WERI-Rb-1 (cell line): ENCODE measurements at regions not wholly inside any gene's neighbourhood (a gene's known extent, or its start where the extent isn't known, plus 50 kb on each side); places are given as distances from the start of the nearest gene placed in this dataset.
A peak's percentile ranks its signal among the peaks of the same experiment; 100 is the strongest.
"Not testable (repeated sequence)": the region's sequence is repeated elsewhere in the genome, so short reads cannot be mapped to it uniquely, and the experiment has no call there.

ENCODE experiments used
- DNase-seq: peaks from one replicate; pipeline ENCODE4 v3.0.0-alpha.2; 2020
- H3K27ac ChIP-seq: fragments of 250-450 bp; sonication (Bioruptor Pico); 2 replicates; pipeline ENCODE4 v1.5.1; 2020; ENCODE audit warnings: mild to moderate bottlenecking, moderate library complexity
- H3K27me3 ChIP-seq: fragments of 250-450 bp; sonication (Bioruptor Pico); 2 replicates; pipeline ENCODE4 v1.5.1; 2021; ENCODE audit warnings: mild to moderate bottlenecking, low read depth, moderate library complexity; ENCODE audit not compliant: insufficient read depth, severe bottlenecking
- H3K36me3 ChIP-seq: fragments of 250-450 bp; sonication (Bioruptor Pico); 2 replicates; pipeline ENCODE4 v1.5.1; 2020; ENCODE audit warnings: mild to moderate bottlenecking, moderate library complexity
- H3K4me3 ChIP-seq: 2 replicates; pipeline ENCODE4 v1.5.1; 2011; ENCODE audit warnings: low read depth, mild to moderate bottlenecking, control low read depth, low read length
- H3K9me3 ChIP-seq: fragments of 250-450 bp; sonication (Bioruptor Pico); 2 replicates; pipeline ENCODE4 v1.5.1; 2021; ENCODE audit warnings: mild to moderate bottlenecking, moderate library complexity; ENCODE audit not compliant: severe bottlenecking
- CTCF ChIP-seq: IDR thresholded peaks from 2 replicates; pipeline ENCODE4 v1.5.1; 2011; ENCODE audit warnings: low read depth, mild to moderate bottlenecking, control low read depth, inconsistent platforms, low read length

- not testable (repeated sequence) for H3K36me3 ChIP-seq, H3K27ac ChIP-seq, H3K4me3 ChIP-seq, H3K27me3 ChIP-seq, H3K9me3 ChIP-seq, DNase-seq
- TF ChIP-seq CTCF, result 0 out of 2 replicates have a peak, but pooled peaks have one; percentile 7
Measured at GRCh38 chr2:90226465-90227072, 1535.1 kb downstream of the RPIA start.

GRCh38 chr2:90231199-90231598 lies 1539.7 kb downstream of the RPIA start:
- not testable (repeated sequence) for H3K36me3 ChIP-seq, H3K4me3 ChIP-seq, H3K9me3 ChIP-seq, H3K27me3 ChIP-seq, DNase-seq, H3K27ac ChIP-seq

- not testable (repeated sequence) for H3K27me3 ChIP-seq, H3K36me3 ChIP-seq, DNase-seq, H3K4me3 ChIP-seq, H3K27ac ChIP-seq, H3K9me3 ChIP-seq
Measured at GRCh38 chr2:90235452-90235851, 1544.0 kb downstream of the RPIA start.

GRCh38 chr2:90237923-90238361 lies 1546.5 kb downstream of the RPIA start:
- peak; percentile 71 for DNase-seq
- peak; percentile 20; the same call in 1 of the 2 replicates for TF ChIP-seq CTCF
- H3K4me3 ChIP-seq, result not testable (repeated sequence)

GRCh38 chr2:90238505-90239230 lies 1547.2 kb downstream of the RPIA start:
- H3K9me3 ChIP-seq, H3K4me3 ChIP-seq, H3K36me3 ChIP-seq, H3K27ac ChIP-seq, DNase-seq, H3K27me3 ChIP-seq: not testable (repeated sequence)

More at GRCh38 chr2:90237923-90238361, 1546.5 kb downstream of the RPIA start:
- not testable (repeated sequence) for H3K27ac ChIP-seq, H3K36me3 ChIP-seq, H3K9me3 ChIP-seq, H3K27me3 ChIP-seq

- not testable (repeated sequence) for H3K36me3 ChIP-seq, DNase-seq, H3K4me3 ChIP-seq, H3K27ac ChIP-seq, H3K27me3 ChIP-seq, H3K9me3 ChIP-seq
Measured at GRCh38 chr2:90239769-90240168, 1548.3 kb downstream of the RPIA start.

GRCh38 chr2:90244902-90245765 lies 1553.7 kb downstream of the RPIA start:
- not testable (repeated sequence) for H3K27ac ChIP-seq, H3K9me3 ChIP-seq, DNase-seq, H3K4me3 ChIP-seq, H3K36me3 ChIP-seq, H3K27me3 ChIP-seq

- not testable (repeated sequence) for H3K4me3 ChIP-seq, H3K27me3 ChIP-seq, H3K9me3 ChIP-seq, H3K36me3 ChIP-seq, DNase-seq, H3K27ac ChIP-seq
Measured at GRCh38 chr2:90248400-90248799, 1556.9 kb downstream of the RPIA start.

- not testable (repeated sequence) for H3K36me3 ChIP-seq, H3K4me3 ChIP-seq, H3K27ac ChIP-seq, H3K9me3 ChIP-seq, DNase-seq, H3K27me3 ChIP-seq
Measured at GRCh38 chr2:90250350-90250749, 1558.9 kb downstream of the RPIA start.

GRCh38 chr2:90251576-90251975 lies 1560.1 kb downstream of the RPIA start:
- not testable (repeated sequence) for H3K36me3 ChIP-seq, DNase-seq, H3K9me3 ChIP-seq, H3K27ac ChIP-seq, H3K4me3 ChIP-seq, H3K27me3 ChIP-seq

GRCh38 chr2:90253306-90253705 lies 1561.8 kb downstream of the RPIA start:
- not testable (repeated sequence) for H3K9me3 ChIP-seq, H3K27me3 ChIP-seq, H3K27ac ChIP-seq, DNase-seq, H3K4me3 ChIP-seq, H3K36me3 ChIP-seq

GRCh38 chr2:90266888-90267287 lies 1575.4 kb downstream of the RPIA start:
- not testable (repeated sequence) for H3K9me3 ChIP-seq, H3K27me3 ChIP-seq, H3K36me3 ChIP-seq, H3K27ac ChIP-seq, H3K4me3 ChIP-seq, DNase-seq
